Cardiac fibroblast (primary cell): ENCODE measurements at regions not wholly inside any gene's neighbourhood (a gene's known extent, or its start where the extent isn't known, plus 50 kb on each side); places are given as distances from the start of the nearest gene placed in this dataset.
A peak's percentile ranks its signal among the peaks of the same experiment; 100 is the strongest.

Experiments used
- DNase-seq, 2 donors: peaks; one replicate each; pipeline versions ENCODE4 v3.0.0 to v3.0.0-alpha.2; 2010; ENCODE audit warnings: low read depth in 2 of 2
- H3K4me3 ChIP-seq, 2 donors: replicated peaks in 1 of 2; 1 replicate in 1 of 2; 2 replicates in 1 of 2; pipeline ENCODE4 v1.5.1; 2011; ENCODE audit warnings: low read depth in 2 of 2, low read length in 2 of 2, mild to moderate bottlenecking in 2 of 2, moderate library complexity in 1 of 2
- TF ChIP-seq, protein P1 (sequence below): IDR thresholded peaks from one replicate; pipeline ENCODE4 v1.5.1; 2011; ENCODE audit warnings: low read depth, mild to moderate bottlenecking, low read length, inconsistent platforms

GRCh38 chr21:38979271-38980121, 173.8 kb downstream of the ETS2 start:
- peak; percentile 39 to 45 for DNase-seq
- H3K4me3 ChIP-seq: no peak overlapping the region
- TF ChIP-seq, protein P1, sequence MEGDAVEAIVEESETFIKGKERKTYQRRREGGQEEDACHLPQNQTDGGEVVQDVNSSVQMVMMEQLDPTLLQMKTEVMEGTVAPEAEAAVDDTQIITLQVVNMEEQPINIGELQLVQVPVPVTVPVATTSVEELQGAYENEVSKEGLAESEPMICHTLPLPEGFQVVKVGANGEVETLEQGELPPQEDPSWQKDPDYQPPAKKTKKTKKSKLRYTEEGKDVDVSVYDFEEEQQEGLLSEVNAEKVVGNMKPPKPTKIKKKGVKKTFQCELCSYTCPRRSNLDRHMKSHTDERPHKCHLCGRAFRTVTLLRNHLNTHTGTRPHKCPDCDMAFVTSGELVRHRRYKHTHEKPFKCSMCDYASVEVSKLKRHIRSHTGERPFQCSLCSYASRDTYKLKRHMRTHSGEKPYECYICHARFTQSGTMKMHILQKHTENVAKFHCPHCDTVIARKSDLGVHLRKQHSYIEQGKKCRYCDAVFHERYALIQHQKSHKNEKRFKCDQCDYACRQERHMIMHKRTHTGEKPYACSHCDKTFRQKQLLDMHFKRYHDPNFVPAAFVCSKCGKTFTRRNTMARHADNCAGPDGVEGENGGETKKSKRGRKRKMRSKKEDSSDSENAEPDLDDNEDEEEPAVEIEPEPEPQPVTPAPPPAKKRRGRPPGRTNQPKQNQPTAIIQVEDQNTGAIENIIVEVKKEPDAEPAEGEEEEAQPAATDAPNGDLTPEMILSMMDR: no peak

DNA sequence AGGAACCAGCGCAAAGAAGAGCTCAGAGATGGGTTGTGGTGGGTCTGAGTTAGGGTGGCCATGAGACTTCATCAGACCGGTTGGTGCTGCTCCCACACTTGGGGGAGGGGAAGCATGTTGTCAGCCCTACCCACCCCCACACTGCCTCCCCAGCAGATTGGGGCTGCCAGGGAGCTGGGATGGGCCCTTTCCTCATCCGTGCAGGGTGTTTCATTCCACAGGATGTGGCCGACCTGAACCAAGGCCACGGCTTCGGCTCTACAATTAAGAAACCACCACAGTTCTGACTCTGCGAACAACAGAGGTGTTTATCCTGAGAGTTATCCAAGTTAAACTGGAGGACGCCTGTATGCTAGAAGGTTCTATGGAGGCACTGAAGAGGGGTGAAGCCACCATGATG, 171.2 kb downstream of the ETS2 start:
- DNase-seq: no peak
- no peak overlapping the region for H3K4me3 ChIP-seq
- TF ChIP-seq, protein P1: no peak

- TF ChIP-seq, protein P1: no peak
- DNase-seq: no peak
Measured at GRCh38 chr21:38973552-38973951, 167.8 kb downstream of the ETS2 start.

GRCh38 chr21:38972078-38972477, 166.3 kb downstream of the ETS2 start:
- no peak for DNase-seq
- H3K4me3 ChIP-seq: no peak overlapping the region
- TF ChIP-seq, protein P1: no peak

More at GRCh38 chr21:38973552-38973951, 167.8 kb downstream of the ETS2 start:
- H3K4me3 ChIP-seq: no peak overlapping the region

- TF ChIP-seq, protein P1: no peak
- no peak overlapping the region for H3K4me3 ChIP-seq
- no peak for DNase-seq
Measured at GRCh38 chr21:38970765-38971164, 165.0 kb downstream of the ETS2 start.

DNA sequence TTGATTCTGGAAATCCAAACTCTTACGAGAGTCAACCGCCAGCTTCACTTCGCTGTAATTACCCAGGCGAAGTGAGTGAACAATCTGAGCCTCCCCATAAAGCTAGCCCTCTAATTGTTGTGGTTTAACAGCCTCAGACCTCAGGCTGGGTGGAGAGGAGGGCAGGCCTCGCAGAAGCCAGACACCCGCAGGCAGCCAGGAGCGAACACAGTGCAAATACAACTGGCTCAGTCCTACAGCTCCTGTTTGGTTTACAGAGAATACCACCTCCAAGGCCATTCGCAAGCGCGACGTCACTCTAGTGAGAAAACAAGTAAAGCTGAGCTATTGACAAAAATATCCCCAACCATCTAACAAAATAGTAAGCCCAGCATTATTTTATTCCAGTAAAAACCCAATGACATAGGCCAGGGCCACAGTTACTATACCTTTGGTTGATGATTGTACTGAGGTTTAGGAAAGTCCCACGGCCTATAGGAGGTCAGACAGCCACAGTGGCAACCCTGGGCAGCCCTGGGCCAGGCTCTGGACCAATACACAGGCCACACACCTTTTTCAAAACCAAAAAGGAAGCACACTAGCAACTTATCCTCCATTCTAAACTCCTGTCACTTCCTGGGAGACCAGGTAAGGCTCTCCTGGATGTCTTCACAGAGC, 163.3 kb downstream of the ETS2 start:
- no peak overlapping the region for H3K4me3 ChIP-seq
- DNase-seq: no peak
- TF ChIP-seq, protein P1: no peak
